ENCODE measurements at regions not wholly inside any gene's neighbourhood (a gene's known extent, or its start where the extent isn't known, plus 50 kb on each side); places are given as distances from the start of the nearest gene placed in this dataset.
"Not testable (repeated sequence)": the region's sequence is repeated elsewhere in the genome, so short reads cannot be mapped to it uniquely, and the experiment has no call there.

DNA sequence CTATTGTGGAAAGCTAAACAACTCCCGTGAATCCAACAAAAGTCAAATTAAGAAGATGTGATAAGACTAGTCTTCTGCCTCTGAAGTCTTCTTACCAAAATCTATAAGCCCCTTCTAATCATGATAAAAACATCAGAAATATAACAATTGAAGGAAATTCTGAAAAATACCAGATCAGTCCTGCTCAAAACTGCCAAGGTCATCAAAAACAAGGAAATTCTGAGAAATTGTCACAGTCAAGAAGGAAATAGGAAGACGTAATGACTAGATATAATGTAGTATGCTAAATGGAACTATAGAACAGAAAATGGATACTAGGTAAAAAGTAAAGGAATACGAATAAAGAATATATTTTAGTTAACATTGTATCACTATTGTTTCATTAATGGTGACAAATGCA lies 314.0 kb downstream of the TMX3 start:
- CTCF ChIA-PET = no interaction called here
- POLR2A ChIA-PET = no interaction called here
- no peak for DNase-seq (ENCODE audit: extremely low spot score)
- TF ChIP-seq CTCF (IDR thresholded peaks at IDR 0.05; ENCODE audit: control extremely low read depth, extremely low read depth, low read depth, missing control alignments) = no peak

DNA sequence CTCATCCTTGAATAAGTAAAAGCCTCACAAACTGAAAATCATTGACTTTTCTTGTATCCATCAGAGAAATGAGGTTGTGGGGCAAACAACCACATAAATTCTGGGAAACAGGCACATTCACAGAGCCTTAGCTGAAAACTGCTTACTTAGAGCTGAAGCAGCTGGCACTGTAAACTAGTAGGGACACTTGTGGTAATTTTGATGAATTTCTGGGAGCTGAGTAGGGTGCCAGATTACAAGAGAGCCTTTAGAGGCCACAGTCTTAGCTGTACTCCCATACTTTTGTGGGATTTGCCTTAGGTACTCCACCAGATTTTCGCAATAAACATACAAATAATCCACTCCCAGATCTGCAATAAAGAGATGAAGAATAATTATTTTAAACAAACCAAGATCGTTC lies 315.2 kb downstream of the TMX3 start:
- ChIA-PET CTCF (no interaction called here), POLR2A (no interaction called here)
- no peak for DNase-seq (ENCODE audit: extremely low spot score)
- TF ChIP-seq CTCF (IDR thresholded peaks at IDR 0.05; ENCODE audit: control extremely low read depth, extremely low read depth, low read depth, missing control alignments) = no peak

- ChIA-PET CTCF (interaction anchor here (1.2 kb wide), 1 partner anchor 9 kb away, joined by 3 read pairs; no protein-coding TSS in a partner anchor), POLR2A (no interaction called here)
- no peak for DNase-seq (ENCODE audit: extremely low spot score)
- no peak for TF ChIP-seq CTCF (IDR thresholded peaks at IDR 0.05; ENCODE audit: control extremely low read depth, extremely low read depth, low read depth, missing control alignments)
These were observed 317.5 kb downstream of the TMX3 start for GRCh38 chr18:68397241-68398035.

DNA sequence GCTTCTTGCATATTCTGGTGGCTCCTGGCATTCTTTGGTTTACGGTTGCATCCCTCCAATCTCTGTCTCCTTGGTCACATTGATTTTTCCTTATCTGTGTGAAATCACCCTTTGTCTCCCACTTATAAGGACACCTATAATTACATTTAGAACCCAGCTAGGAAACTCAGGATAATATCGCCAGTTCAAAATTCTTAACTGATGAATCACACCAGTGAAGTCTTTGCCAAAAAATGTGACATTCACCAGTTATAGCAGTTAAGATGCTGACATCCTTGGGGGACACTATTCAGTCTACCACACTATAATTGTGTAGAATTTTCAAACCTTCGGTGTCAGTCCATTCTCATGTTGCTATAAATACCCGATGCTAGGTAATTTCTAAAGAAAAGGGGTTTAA lies 320.2 kb downstream of the TMX3 start:
- no peak for DNase-seq (ENCODE audit: extremely low spot score)
- CTCF ChIA-PET = interaction anchor here (0.6 to 1.2 kb wide), 2 partner anchors 12 to 17 kb away, joined by 3 read pairs; no protein-coding TSS in a partner anchor
- POLR2A ChIA-PET = no interaction called here
- no peak for TF ChIP-seq CTCF (IDR thresholded peaks at IDR 0.05; ENCODE audit: control extremely low read depth, extremely low read depth, low read depth, missing control alignments)

DNA sequence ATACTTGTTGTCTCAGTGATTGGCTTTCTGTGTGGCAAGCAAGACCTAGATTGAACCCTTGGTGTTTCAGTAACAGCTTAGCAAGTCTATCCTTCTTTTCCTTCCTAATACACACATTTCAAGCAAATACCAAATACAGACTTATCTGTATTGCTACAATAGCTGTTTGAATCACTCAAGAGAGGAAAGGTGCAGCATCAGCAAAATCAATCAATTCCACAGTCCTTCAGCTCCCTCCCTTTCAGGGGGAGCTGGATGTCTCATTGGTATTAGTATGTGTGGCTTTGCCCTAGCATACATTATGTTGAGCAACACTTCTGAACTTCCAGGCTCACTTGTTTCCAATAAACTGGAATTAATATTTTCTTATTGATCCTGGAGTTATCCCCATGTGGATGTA lies 323.1 kb downstream of the TMX3 start:
- TF ChIP-seq CTCF (IDR thresholded peaks at IDR 0.05; ENCODE audit: control extremely low read depth, extremely low read depth, low read depth, missing control alignments) = no peak
- ChIA-PET POLR2A (no interaction called here), CTCF (interaction anchor here (1.3 to 1.4 kb wide), 2 partner anchors 11 to 16 kb away, joined by 3 to 6 read pairs; no protein-coding TSS in a partner anchor)
- no peak for DNase-seq (ENCODE audit: extremely low spot score)

DNA sequence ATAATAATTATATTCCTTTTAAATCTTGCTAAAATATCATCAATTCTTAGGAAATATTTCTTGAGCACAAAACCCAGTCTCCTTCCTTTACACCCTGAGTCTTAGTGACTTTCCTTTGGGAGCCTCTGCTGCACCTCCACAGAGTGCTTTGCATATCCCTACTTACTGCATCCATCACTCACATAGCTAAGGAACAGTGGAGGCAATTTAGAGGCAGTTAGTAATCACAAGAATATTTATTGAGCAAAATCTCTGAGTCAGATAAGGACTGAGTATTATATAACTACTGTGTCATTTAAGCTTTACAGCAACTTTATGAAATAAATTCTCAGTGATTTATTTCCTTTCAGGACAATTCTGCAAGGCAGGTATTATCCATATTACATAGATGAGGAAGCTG lies 327.7 kb downstream of the TMX3 start:
- CTCF ChIA-PET = no interaction called here
- POLR2A ChIA-PET = no interaction called here
- no peak for DNase-seq (ENCODE audit: extremely low spot score)
- TF ChIP-seq CTCF (IDR thresholded peaks at IDR 0.05; ENCODE audit: control extremely low read depth, extremely low read depth, low read depth, missing control alignments) = no peak

GRCh38 chr18:68383979-68384378 lies 330.9 kb downstream of the TMX3 start:
- CTCF ChIA-PET = interaction anchor here (1.5 kb wide), 1 partner anchor 47 kb away, joined by 3 read pairs; no protein-coding TSS in a partner anchor
- POLR2A ChIA-PET; DNase-seq (ENCODE audit: extremely low spot score): not testable (repeated sequence)
